ENCODE measurements at regions not wholly inside any gene's neighbourhood (a gene's known extent, or its start where the extent isn't known, plus 50 kb on each side); places are given as distances from the start of the nearest gene placed in this dataset.

- no peak for DNase-seq
- H3K27me3 ChIP-seq (ENCODE audit: low read depth), result peaks cover 8% of the 10 kb centered on the region
- no peak for TF ChIP-seq CTCF (IDR thresholded peaks at IDR 0.05; ENCODE audit: borderline replicate concordance)
- intact Hi-C loops (cut with micrococcal nuclease), result no loop called here
- no peaks in the 10 kb centered on the region for H3K9me3 ChIP-seq (replicated peaks)
- H3K36me3 ChIP-seq, result no peaks in the 10 kb centered on the region
- H3K27ac ChIP-seq (replicated peaks), result no peak overlapping the region
- no peak overlapping the region for H3K4me3 ChIP-seq
- H3K4me1 ChIP-seq, result no peaks in the 10 kb centered on the region
These were observed 258.8 kb downstream of the GLI2 start for GRCh38 chr2:120994301-120994995.

GRCh38 chr2:120995152-120995551 is 259.5 kb downstream of the GLI2 start:
- H3K27ac ChIP-seq (replicated peaks), result no peak overlapping the region
- intact Hi-C loops (cut with micrococcal nuclease), result no loop called here
- no peaks in the 10 kb centered on the region for H3K36me3 ChIP-seq
- H3K4me1 ChIP-seq, result no peaks in the 10 kb centered on the region
- no peak for TF ChIP-seq CTCF (IDR thresholded peaks at IDR 0.05; ENCODE audit: borderline replicate concordance)
- H3K27me3 ChIP-seq (ENCODE audit: low read depth), result peaks cover 8% of the 10 kb centered on the region
- no peaks in the 10 kb centered on the region for H3K9me3 ChIP-seq (replicated peaks)
- no peak for DNase-seq
- no peak overlapping the region for H3K4me3 ChIP-seq

- no peak for DNase-seq
- Histone ChIP-seq H3K4me1 (no peaks in the 10 kb centered on the region), H3K27me3 (ENCODE audit: low read depth) (peaks cover 8% of the 10 kb centered on the region), H3K36me3 (no peaks in the 10 kb centered on the region), H3K9me3 (replicated peaks) (no peaks in the 10 kb centered on the region), H3K27ac (replicated peaks) (no peak overlapping the region), H3K4me3 (no peak overlapping the region)
- intact Hi-C loops (cut with micrococcal nuclease), result no loop called here
- TF ChIP-seq CTCF (IDR thresholded peaks at IDR 0.05; ENCODE audit: borderline replicate concordance), result no peak
These were observed 260.1 kb downstream of the GLI2 start for GRCh38 chr2:120995656-120996190.

GRCh38 chr2:120999377-121000097 is 263.9 kb downstream of the GLI2 start:
- H3K27ac ChIP-seq (replicated peaks), result no peak overlapping the region
- peaks cover 10% of the 10 kb centered on the region for H3K27me3 ChIP-seq (ENCODE audit: low read depth)
- H3K36me3 ChIP-seq, result no peaks in the 10 kb centered on the region
- TF ChIP-seq CTCF (IDR thresholded peaks at IDR 0.05; ENCODE audit: borderline replicate concordance), result no peak
- DNase-seq, result no peak
- intact Hi-C loops (cut with micrococcal nuclease), result no loop called here
- H3K9me3 ChIP-seq (replicated peaks), result no peaks in the 10 kb centered on the region
- H3K4me3 ChIP-seq, result no peak overlapping the region
- no peaks in the 10 kb centered on the region for H3K4me1 ChIP-seq

GRCh38 chr2:121000804-121001203 is 265.1 kb downstream of the GLI2 start:
- DNase-seq, result no peak
- H3K4me3 ChIP-seq, result no peak overlapping the region
- H3K36me3 ChIP-seq, result no peaks in the 10 kb centered on the region
- no peaks in the 10 kb centered on the region for H3K9me3 ChIP-seq (replicated peaks)
- no peak for TF ChIP-seq CTCF (IDR thresholded peaks at IDR 0.05; ENCODE audit: borderline replicate concordance)
- H3K27ac ChIP-seq (replicated peaks), result no peak overlapping the region
- H3K4me1 ChIP-seq, result no peaks in the 10 kb centered on the region
- intact Hi-C loops (cut with micrococcal nuclease), result no loop called here
- H3K27me3 ChIP-seq (ENCODE audit: low read depth), result peaks cover 23% of the 10 kb centered on the region

All from left ventricle myocardium inferior (tissue), 1 donor.